T-helper 1 cell treated with Interleukin-12 subunit alpha and Interleukin-12 subunit beta and Interleukin-4 antibody, amounts not matched to agents 30 μg/mL and 1 μg/mL, for 36 hours (primary cell): ENCODE measurements at regions not wholly inside any gene's neighbourhood (a gene's known extent, or its start where the extent isn't known, plus 50 kb on each side); places are given as distances from the start of the nearest gene placed in this dataset.

ENCODE experiments used
- H3K27ac Mint-ChIP-seq: one replicate; pipeline ENCODE4 v1.8.0; 2021; ENCODE audit warnings: mild to moderate bottlenecking, mixed read lengths
- H3K27me3 Mint-ChIP-seq: one replicate; pipeline ENCODE4 v1.8.0; 2021; ENCODE audit warnings: low read depth, mixed read lengths
- H3K36me3 Mint-ChIP-seq: one replicate; pipeline ENCODE4 v1.8.0; 2021; ENCODE audit warnings: low read depth, mixed read lengths
- H3K4me1 Mint-ChIP-seq: one replicate; pipeline ENCODE4 v1.8.0; 2021; ENCODE audit warnings: low read depth, mixed read lengths
- H3K4me3 Mint-ChIP-seq: one replicate; pipeline ENCODE4 v1.8.0; 2021; ENCODE audit warnings: mild to moderate bottlenecking, moderate library complexity, mixed read lengths
- H3K9me3 Mint-ChIP-seq: one replicate; pipeline ENCODE4 v1.8.0; 2021; ENCODE audit warnings: mixed read lengths

DNA sequence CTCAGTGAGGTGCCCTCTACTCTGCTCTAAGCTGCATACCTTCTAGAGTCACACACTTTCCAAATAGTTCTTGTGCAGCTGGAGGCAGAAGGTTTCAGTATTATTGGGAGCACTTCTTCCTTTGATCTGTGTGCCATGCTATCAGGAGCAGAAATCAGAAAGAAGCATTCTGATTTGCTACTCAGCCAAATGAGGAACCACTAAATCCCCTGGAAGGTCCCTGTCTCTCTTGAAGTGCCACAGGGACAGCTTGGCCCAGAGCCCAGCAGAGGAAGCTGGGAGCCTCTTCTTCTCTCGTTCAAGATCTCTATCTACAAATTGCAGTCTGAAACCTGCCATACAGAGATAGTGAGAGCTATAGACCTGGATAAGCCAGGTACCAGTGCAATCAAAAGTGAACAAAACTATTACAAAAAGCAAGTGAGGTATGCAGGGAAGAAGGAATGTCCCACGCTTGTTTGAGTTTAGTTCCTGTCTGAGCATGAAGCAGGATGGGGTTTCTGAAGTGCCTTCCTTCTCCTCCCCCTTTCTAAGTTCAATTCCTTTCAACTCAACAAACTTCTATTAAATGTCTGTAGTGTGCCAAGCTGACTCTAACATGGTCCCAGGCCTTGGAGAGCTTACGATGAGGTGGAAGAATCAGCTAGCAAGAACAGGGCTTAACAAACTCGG, 100.9 kb upstream of the PARP11 start:
- H3K36me3 Mint-ChIP-seq: no peaks in the 10 kb centered on the region
- H3K4me1 Mint-ChIP-seq: peaks cover 40% of the 10 kb centered on the region
- no peaks in the 10 kb centered on the region for H3K9me3 Mint-ChIP-seq
- H3K27ac Mint-ChIP-seq: peak overlapping the region; percentile 49
- H3K27me3 Mint-ChIP-seq: no peaks in the 10 kb centered on the region
- peak overlapping the region; percentile 54 for H3K4me3 Mint-ChIP-seq

DNA sequence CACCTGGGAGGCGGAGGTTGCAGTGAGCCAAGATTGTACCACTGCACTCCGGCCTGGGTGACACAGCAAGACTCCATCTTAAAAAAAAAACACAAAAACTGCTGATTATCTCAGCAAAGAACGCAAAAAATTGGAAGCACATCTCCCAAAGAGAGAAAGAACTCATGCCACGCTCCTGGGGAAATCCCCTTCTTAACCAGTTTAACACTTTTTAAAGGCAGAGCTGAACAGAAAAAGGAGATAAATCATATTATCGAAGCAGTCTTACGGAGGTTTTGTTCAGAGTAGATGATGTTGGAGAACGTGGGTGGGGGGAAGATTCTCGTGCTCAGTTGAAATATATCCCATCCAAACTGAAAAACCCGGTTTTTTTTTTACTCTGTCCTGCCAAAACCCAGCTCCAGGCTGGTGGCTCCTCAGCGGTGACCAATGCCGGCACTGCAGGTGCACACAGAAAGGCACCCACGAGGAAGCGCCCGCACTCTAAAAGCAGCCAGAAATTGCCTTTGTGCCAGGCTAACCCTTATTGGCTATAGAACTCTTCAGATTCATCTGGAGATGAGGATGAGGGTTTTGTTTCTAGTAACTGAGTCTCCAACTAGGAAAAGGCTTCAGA, 100.2 kb upstream of the PARP11 start:
- peaks cover 40% of the 10 kb centered on the region for H3K4me1 Mint-ChIP-seq
- H3K9me3 Mint-ChIP-seq: no peaks in the 10 kb centered on the region
- peak overlapping the region; percentile 38 for H3K4me3 Mint-ChIP-seq
- no peaks in the 10 kb centered on the region for H3K36me3 Mint-ChIP-seq
- peak overlapping the region; percentile 55 for H3K27ac Mint-ChIP-seq
- no peaks in the 10 kb centered on the region for H3K27me3 Mint-ChIP-seq

DNA sequence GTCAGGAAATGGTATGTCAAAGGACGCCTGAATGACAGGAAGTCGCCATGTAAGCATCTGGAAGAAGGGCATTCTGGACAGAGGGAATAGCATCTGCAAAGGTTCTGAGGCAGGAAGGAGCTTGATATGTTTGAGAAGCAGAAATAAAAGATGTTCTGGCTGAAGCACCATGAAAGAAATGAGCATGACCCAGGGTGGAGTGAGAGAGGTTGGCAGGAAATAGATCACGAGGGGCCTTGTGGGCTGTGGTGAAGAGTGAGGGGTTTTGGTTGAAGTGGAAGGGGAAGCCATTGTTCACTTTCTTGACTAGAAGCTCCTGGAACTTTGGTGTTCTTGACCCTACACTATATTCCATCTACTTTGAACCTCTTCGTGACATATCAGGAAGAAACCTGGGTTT, 99.4 kb upstream of the PARP11 start:
- Mint-ChIP-seq H3K27ac (peak overlapping the region; percentile 51), H3K9me3 (no peaks in the 10 kb centered on the region), H3K4me3 (peak overlapping the region; percentile 32), H3K27me3 (no peaks in the 10 kb centered on the region), H3K4me1 (peaks cover 40% of the 10 kb centered on the region), H3K36me3 (no peaks in the 10 kb centered on the region)

DNA sequence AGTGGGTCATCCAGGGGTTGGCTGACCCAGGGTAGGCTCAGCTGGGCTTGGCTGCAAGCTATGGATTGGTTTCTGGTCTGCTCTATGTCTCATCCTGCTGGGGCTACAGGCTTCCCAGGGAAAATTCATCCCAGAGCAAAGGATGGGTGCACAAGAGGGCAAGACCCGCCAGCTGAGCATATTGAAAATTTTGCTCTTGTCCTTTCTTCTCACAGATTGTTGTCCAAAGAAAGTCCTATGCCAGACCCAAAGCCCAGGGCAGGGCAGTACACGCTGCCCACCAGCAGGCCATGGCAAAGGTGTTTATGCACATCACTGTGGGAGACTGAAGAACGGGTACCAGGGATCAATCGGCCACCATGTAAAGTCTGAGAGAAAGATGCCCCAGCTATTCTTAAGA, 95.3 kb upstream of the PARP11 start:
- Mint-ChIP-seq H3K36me3 (no peaks in the 10 kb centered on the region), H3K4me1 (peaks cover 14% of the 10 kb centered on the region), H3K27ac (no peak overlapping the region), H3K4me3 (no peak overlapping the region), H3K9me3 (no peaks in the 10 kb centered on the region), H3K27me3 (no peaks in the 10 kb centered on the region)

DNA sequence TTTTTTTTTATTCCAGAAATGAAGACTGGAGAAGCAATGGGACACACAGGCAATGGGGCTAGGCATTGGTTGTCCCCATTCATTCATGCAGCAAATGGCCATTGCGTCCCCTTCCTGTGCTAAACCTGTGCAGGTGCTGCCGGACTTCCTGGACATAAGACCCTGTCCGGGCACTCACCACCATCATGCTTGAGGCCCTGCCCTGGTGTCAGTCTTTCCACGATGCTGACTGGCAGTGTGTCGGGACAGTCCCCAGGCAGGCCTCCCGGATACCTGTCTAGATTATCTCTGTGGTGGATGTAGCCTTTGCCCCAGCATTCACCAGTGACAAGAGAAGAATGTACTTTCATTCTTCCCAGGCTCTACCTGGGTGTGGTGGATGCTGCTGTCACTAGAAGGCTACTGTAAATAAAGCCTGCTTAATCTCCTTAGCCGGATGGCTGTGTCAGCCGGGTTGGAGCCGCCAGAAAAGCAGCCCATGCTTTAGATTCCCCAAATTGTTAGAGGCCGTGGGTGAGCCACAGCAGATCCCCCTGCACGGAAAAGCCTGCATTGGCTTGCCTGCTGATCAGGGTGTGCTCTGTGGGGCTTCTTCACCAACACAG, 94.5 kb upstream of the PARP11 start:
- Mint-ChIP-seq H3K27me3 (no peaks in the 10 kb centered on the region), H3K4me3 (no peak overlapping the region), H3K36me3 (no peaks in the 10 kb centered on the region), H3K4me1 (peaks cover 12% of the 10 kb centered on the region), H3K27ac (no peak overlapping the region), H3K9me3 (no peaks in the 10 kb centered on the region)

DNA sequence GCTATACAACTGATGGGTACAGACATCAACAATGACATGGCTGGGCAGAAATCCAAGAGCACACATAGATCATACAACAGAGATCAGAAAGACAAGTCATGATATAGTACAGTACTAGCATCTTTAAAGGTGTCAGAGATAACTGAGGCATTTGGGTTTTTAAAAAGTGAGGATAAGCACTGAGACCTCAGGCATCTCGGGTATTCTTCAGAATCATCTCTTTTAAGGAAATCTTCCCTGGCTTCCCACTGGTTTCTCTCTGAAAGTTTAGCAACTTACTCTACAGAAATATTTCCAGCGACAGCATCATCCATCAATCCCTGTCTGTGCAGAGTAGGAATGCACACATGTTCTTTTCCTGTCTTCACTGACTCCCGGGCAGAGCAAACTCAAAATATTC, 93.2 kb upstream of the PARP11 start:
- H3K4me1 Mint-ChIP-seq: peaks cover 14% of the 10 kb centered on the region
- H3K27ac Mint-ChIP-seq: no peak overlapping the region
- no peaks in the 10 kb centered on the region for H3K9me3 Mint-ChIP-seq
- H3K27me3 Mint-ChIP-seq: no peaks in the 10 kb centered on the region
- H3K36me3 Mint-ChIP-seq: no peaks in the 10 kb centered on the region
- H3K4me3 Mint-ChIP-seq: no peak overlapping the region

DNA sequence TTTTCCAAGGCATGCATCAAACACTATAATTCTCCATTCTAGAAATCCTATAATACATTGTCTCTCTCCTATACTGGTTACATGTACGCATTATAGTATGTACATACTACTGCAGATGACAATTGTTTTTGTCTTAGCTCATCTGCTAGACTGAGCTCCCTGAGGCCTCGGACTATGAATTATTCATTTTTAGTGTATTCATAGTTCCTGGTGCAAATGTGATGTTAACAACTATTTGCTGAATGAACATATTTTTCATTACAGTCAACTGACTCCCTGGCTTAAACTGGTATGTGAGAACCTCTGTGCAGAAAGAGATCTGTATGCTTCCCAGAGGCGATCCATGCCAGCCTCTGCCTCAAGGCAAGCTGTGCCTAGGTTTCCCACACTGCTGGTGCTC, 91.8 kb upstream of the PARP11 start:
- no peaks in the 10 kb centered on the region for H3K36me3 Mint-ChIP-seq
- H3K27me3 Mint-ChIP-seq: peaks cover 3% of the 10 kb centered on the region
- H3K9me3 Mint-ChIP-seq: no peaks in the 10 kb centered on the region
- no peak overlapping the region for H3K4me3 Mint-ChIP-seq
- no peak overlapping the region for H3K27ac Mint-ChIP-seq
- peaks cover 14% of the 10 kb centered on the region for H3K4me1 Mint-ChIP-seq

DNA sequence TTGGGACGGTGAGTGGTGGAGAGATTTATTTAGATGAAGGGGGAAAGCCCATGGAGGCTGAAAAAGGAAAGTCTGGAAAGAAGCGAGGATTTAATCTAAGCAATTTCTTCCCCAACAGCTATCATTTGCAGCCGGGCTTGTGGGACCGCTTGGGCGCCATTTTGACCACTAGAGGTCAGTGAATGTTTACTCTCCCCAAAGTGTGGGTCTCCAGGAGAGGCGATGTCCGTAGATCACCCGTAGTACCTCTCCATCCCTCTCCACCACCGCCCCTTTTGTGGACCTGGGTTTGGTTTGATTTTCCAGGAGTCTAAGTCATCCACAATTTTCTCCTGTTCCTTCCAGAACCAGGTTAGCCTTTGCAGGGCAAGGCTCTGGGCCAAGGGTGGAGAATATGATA, 91.2 kb upstream of the PARP11 start:
- Mint-ChIP-seq H3K36me3 (no peaks in the 10 kb centered on the region), H3K27me3 (peaks cover 3% of the 10 kb centered on the region), H3K27ac (no peak overlapping the region), H3K9me3 (no peaks in the 10 kb centered on the region), H3K4me1 (peaks cover 14% of the 10 kb centered on the region), H3K4me3 (no peak overlapping the region)

DNA sequence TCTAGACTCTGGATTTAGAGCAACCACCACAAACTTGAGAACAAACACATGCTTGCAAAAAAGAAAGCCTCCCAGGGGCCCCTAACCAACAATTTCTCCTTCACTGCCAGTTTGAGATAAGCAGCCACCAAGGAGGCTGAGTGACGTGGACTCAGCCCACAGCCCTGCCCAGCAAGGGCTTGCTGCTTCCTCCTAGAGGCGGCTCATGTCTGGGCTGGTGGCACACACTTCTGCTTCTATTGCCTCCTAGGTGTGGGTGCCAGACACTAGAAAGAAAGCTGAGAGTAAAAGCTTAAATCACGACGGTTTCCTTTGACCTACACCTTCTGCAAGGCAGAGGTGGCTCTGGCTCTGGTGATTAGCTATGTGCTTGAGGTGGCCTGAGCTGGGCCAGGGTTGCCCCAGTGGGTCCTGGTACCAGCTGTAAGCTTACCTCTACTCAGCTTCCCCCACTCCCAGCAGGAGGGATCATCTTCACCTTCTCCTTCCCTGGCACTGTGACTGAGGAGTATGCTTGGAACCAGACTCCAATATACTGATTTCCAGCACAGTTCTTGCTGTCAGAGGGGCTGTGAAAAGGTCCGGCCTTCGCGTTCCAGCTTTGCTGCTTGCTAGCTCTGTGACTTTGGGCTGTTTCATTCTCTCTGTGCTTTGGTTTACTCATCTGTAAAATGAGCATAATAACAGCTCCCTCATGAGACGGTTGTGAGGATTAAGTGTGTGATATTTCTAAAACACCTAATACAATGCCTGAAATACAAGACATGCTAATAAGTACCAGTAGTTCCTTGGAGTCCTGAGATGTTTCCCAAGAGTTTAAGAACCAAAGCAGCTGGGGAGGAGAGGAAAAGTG, 89.7 kb upstream of the PARP11 start:
- no peak overlapping the region for H3K27ac Mint-ChIP-seq
- peaks cover 3% of the 10 kb centered on the region for H3K27me3 Mint-ChIP-seq
- no peaks in the 10 kb centered on the region for H3K9me3 Mint-ChIP-seq
- H3K4me3 Mint-ChIP-seq: no peak overlapping the region
- H3K36me3 Mint-ChIP-seq: no peaks in the 10 kb centered on the region
- peaks cover 14% of the 10 kb centered on the region for H3K4me1 Mint-ChIP-seq

DNA sequence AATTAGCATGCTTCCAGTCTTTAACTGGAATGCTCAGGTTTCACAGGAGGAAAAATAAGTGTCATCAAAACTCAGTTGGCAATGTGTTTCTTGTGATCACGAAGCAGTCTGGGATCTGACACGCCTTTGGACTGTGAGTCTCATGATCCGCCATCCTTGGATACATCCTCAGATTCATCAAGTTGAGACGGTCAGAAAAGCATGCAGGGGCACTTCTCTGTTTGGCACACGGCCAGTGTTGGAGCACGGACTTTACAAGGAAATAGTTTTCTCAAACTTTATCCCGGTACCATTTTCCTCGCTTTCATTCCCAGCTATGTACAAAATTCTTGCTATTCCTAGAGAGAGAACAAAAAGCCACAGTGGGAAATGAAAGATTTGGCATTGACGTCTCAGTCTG, 88.4 kb upstream of the PARP11 start:
- H3K27ac Mint-ChIP-seq: no peak overlapping the region
- no peaks in the 10 kb centered on the region for H3K9me3 Mint-ChIP-seq
- peaks cover 14% of the 10 kb centered on the region for H3K4me1 Mint-ChIP-seq
- peaks cover 3% of the 10 kb centered on the region for H3K36me3 Mint-ChIP-seq
- H3K27me3 Mint-ChIP-seq: peaks cover 3% of the 10 kb centered on the region
- H3K4me3 Mint-ChIP-seq: no peak overlapping the region

DNA sequence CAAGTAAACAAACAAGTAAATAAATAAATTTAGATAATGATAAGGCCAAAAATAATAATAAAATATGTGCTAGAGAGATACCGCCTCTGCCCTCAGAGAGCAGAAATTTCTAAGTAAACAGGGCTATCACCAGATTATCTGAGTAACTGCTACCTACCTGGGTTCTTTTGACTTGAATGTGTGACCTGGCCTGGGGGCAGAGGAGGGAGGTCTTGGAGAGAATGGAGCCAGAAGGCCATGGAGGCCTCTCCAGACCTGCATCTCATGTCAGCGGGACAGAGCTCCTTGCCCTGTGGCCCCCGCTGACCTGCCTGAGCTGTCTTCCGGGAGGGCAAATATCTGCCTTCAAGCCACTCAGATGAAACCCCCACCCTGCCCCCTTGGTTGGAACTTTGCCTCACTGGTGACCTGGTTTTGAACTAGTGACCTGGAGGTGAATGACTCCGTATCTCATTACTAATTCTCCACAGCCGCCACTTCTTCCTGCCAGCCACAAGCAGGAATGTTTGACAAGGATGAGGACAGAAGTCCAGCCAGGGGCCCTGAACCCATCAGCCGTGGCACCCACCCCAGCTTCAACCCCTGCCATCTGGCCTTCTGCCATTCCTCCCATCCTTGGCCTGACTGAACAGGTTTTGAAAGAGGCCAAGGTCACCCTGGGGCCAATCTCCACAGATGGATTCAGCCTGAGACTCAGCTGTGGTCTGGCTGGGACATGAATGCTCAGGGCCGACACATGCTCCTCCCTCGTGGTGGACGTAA, 86.8 kb upstream of the PARP11 start:
- no peak overlapping the region for H3K4me3 Mint-ChIP-seq
- H3K27ac Mint-ChIP-seq: no peak overlapping the region

DNA sequence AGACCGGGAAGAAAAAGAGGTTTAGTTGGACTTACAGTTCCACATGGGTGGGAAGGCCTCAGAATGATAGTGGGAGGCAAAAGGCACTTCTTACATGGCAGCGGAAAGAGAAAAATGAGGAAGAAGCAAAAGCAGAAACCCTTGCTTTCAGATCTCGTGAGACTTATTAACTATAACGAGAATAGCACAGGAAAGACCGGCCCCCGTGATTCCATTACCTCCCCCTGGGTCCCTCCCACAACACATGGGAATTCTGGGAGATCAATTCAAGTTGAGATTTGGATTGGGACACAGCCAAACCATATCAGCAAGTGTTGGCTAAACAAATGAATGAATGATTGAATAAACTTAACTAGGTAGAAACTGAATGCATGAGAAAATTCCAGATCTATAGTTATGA, 85.3 kb upstream of the PARP11 start:
- peaks cover 9% of the 10 kb centered on the region for H3K27me3 Mint-ChIP-seq
- H3K4me3 Mint-ChIP-seq: no peak overlapping the region

More for the DNA sequence above, 86.8 kb upstream of the PARP11 start:
- Mint-ChIP-seq H3K36me3 (peaks cover 3% of the 10 kb centered on the region), H3K9me3 (no peaks in the 10 kb centered on the region), H3K4me1 (peaks cover 14% of the 10 kb centered on the region), H3K27me3 (peaks cover 5% of the 10 kb centered on the region)

DNA sequence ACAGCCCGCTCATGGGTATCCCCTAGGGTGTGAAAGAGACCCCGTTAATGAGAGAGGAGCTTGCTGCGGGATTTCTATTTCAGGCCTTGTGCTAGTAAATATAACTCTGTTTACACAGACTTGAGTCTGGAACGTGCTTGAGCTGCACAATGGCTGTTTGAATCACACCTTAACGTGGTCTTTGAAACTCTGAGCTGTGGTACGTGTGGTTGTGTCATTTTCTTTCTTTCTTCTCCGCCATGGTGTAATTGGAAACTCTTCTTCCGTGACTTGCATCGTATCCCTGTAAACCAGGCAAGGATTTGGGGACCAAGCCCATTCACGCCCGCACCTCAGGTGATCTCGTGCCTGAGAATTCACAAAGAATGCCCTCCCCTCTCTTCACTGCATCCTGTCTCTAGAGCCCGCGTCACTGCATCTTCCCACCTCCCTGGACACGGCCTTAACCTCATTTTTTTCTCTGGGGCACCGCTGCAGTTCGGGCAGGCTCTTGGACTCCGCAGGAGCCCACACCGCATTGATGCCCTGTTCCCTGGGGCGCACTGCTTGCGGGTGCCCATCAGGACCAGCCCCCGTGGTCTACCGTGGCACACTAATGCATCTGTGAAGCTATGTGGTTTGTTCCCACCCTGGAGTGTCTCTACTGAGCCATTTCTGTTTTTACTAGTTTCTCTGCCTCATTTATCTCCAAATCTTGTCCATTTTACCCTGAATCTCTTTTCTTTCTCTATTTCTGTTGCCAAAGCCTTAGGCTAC, 78.4 kb upstream of the PARP11 start:
- Mint-ChIP-seq H3K27me3 (peaks cover 6% of the 10 kb centered on the region), H3K36me3 (peaks cover 10% of the 10 kb centered on the region), H3K4me3 (peak overlapping the region; percentile 26), H3K4me1 (peaks cover 39% of the 10 kb centered on the region), H3K9me3 (peaks cover 13% of the 10 kb centered on the region), H3K27ac (peak overlapping the region; percentile 76)

More for the DNA sequence above, 85.3 kb upstream of the PARP11 start:
- no peak overlapping the region for H3K27ac Mint-ChIP-seq
- peaks cover 14% of the 10 kb centered on the region for H3K4me1 Mint-ChIP-seq
- H3K9me3 Mint-ChIP-seq: no peaks in the 10 kb centered on the region
- peaks cover 3% of the 10 kb centered on the region for H3K36me3 Mint-ChIP-seq
